ENCODE measurements at regions not wholly inside any gene's neighbourhood (a gene's known extent, or its start where the extent isn't known, plus 50 kb on each side); places are given as distances from the start of the nearest gene placed in this dataset.

GRCh38 chr4:14343961-14344360 lies 658.3 kb upstream of the CPEB2 start:
- H4K20me1 ChIP-seq (ENCODE audit: insufficient read depth): no peaks in the 10 kb centered on the region
- no peak overlapping the region for H3K27ac ChIP-seq (ENCODE audit: low read depth in 2 of 2, low read length in 1 of 2)
- peaks cover 0 to 7% of the 10 kb centered on the region in 2 experiments; a peak in 1 of 4 replicates for H3K4me1 ChIP-seq (ENCODE audit: control insufficient read depth in 1 of 2, insufficient read depth in 2 of 2, low read depth in 1 of 2, low read length in 1 of 2)
- ChIA-PET CTCF (no interaction called here), POLR2A (no interaction called here)
- no peaks in the 10 kb centered on the region for H3K27me3 ChIP-seq (ENCODE audit: insufficient read depth)
- no peaks in the 10 kb centered on the region for H3K9me2 ChIP-seq
- no peak for TF ChIP-seq JUND (IDR thresholded peaks at IDR 0.05)
- no peak for TF ChIP-seq RFX5 (IDR thresholded peaks at IDR 0.05; ENCODE audit: low read length)
- no peak for TF ChIP-seq TCF12 (IDR thresholded peaks at IDR 0.05)
- no peak for TF ChIP-seq NFIC (IDR thresholded peaks at IDR 0.05; ENCODE audit: borderline replicate concordance)
- TF ChIP-seq CHD2 (IDR thresholded peaks at IDR 0.05; ENCODE audit: low read length, partially characterized antibody): no peak
- TF ChIP-seq POLR2AphosphoS5 (IDR thresholded peaks at IDR 0.05; ENCODE audit: low read depth, low read length): no peak
- TF ChIP-seq TEAD4 (IDR thresholded peaks at IDR 0.05; ENCODE audit: borderline replicate concordance, insufficient read depth): no peak
- no peak for TF ChIP-seq FOSL2 (IDR thresholded peaks at IDR 0.05; ENCODE audit: borderline replicate concordance, low read depth)
- no peak for TF ChIP-seq USF2 (IDR thresholded peaks at IDR 0.05; ENCODE audit: borderline replicate concordance, low read depth, low read length)
- no peak for TF ChIP-seq MEF2A (IDR thresholded peaks at IDR 0.05; ENCODE audit: borderline replicate concordance, low read depth)
- TF ChIP-seq FOXJ3 (CRISPR knock-in tag; IDR thresholded peaks at IDR 0.05): no peak
- no peak for TF ChIP-seq REST (IDR thresholded peaks at IDR 0.05; ENCODE audit: low read depth, low read length)
- no peak for TF ChIP-seq YY1 (IDR thresholded peaks at IDR 0.05; ENCODE audit: low read depth)
- TF ChIP-seq RCOR1 (IDR thresholded peaks at IDR 0.05; ENCODE audit: low read length): no peak
- no peak for TF ChIP-seq MXI1 (IDR thresholded peaks at IDR 0.05; ENCODE audit: low read depth, low read length)
- no peak for TF ChIP-seq SMC3 (IDR thresholded peaks at IDR 0.05; ENCODE audit: low read depth, low read length)
- no peak for TF ChIP-seq USF1 (IDR thresholded peaks at IDR 0.05; ENCODE audit: borderline replicate concordance, low read depth)
- no peak for TF ChIP-seq TAF1 (IDR thresholded peaks at IDR 0.05; ENCODE audit: borderline replicate concordance, low read depth, low read length)
- no peak for TF ChIP-seq FOXM1 (IDR thresholded peaks at IDR 0.05; ENCODE audit: low read depth)
- H3K9ac ChIP-seq: no peak overlapping the region
- no peaks in the 10 kb centered on the region for H3F3A ChIP-seq (replicated peaks; ENCODE audit: insufficient read depth)
- no peak overlapping the region for H3K4me2 ChIP-seq
- no peaks in the 10 kb centered on the region for H3K79me2 ChIP-seq (ENCODE audit: insufficient read depth)
- no peaks in the 10 kb centered on the region for H3K36me3 ChIP-seq (replicated peaks in 1 of 2; ENCODE audit: control insufficient read depth in 1 of 2, insufficient read depth in 2 of 2, low read length in 1 of 2)
- DNase-seq: no peak
- H2AFZ ChIP-seq (ENCODE audit: low read depth): no peak overlapping the region; the same call in 1 of the 2 replicates
- H3K9me3 ChIP-seq: no peaks in the 10 kb centered on the region
- WGBS (ENCODE audit: low lambda C conversion rate): 26% methylated on average over 4 of the region's 4 CpGs
- H3K4me3 ChIP-seq (ENCODE audit: low read depth in 2 of 2, low read length in 1 of 2): no peak overlapping the region

Measured in SK-N-SH (cell line).